ENCODE measurements at regions not wholly inside any gene's neighbourhood (a gene's known extent, or its start where the extent isn't known, plus 50 kb on each side); places are given as distances from the start of the nearest gene placed in this dataset.

DNA sequence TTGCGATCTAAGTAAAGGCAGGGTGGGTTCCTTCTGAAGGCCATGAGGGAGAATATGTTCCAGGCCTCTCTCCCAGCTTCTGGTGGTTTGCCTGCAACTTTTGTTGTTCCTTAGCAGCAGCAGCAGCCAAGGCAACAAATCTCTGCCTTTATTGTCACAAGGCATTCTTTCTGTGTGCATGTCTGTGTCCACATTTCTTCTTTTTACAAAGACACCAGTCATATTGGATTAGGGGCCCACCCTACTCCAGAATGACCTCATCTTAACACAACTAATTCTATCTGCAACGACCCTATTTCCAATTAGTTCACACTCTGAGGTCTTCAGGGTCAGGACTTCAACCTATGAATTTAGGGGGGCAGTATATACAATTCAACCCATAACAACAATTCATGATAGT lies 587.5 kb downstream of the XIRP2 start:
- peaks cover 0 to 5% (median 0%) of the 10 kb centered on the region in 3 donors for H3K9me3 ChIP-seq (ENCODE audit: control extremely low read depth in 1 of 3, control insufficient read depth in 2 of 3, insufficient read depth in 1 of 3, low read length in 2 of 3)
- H2AFZ ChIP-seq (ENCODE audit: insufficient read depth, low read depth, low read length, poor library complexity, severe bottlenecking), result no peak overlapping the region
- no peaks in the 10 kb centered on the region for H3K27me3 Mint-ChIP-seq
- DNase-seq, result no peak
- H3K9me3 Mint-ChIP-seq (ENCODE audit: insufficient read depth), result peaks cover 2% of the 10 kb centered on the region
- no peak overlapping the region for H3K9ac ChIP-seq (ENCODE audit: low read length)
- no peak overlapping the region for H3K27ac ChIP-seq (ENCODE audit: low read length in 2 of 2)
- ChIA-PET POLR2A (no interaction called here), CTCF (no interaction called here)
- no peaks in the 10 kb centered on the region for H4K20me1 ChIP-seq (ENCODE audit: control insufficient read depth, insufficient read depth, low read length, poor library complexity, severe bottlenecking)
- H3K36me3 ChIP-seq (replicated peaks in 1 of 2; ENCODE audit: control extremely low read depth in 1 of 2, control insufficient read depth in 1 of 2, extremely low read depth in 1 of 2, insufficient read depth in 2 of 2, low read length in 1 of 2), result no peaks in the 10 kb centered on the region
- WGBS (ENCODE audit: insufficient coverage), result 100% methylated on average over 1 of the region's 2 CpGs
- intact Hi-C loops (cut with micrococcal nuclease), result no loop called here
- TF ChIP-seq, protein P1, sequence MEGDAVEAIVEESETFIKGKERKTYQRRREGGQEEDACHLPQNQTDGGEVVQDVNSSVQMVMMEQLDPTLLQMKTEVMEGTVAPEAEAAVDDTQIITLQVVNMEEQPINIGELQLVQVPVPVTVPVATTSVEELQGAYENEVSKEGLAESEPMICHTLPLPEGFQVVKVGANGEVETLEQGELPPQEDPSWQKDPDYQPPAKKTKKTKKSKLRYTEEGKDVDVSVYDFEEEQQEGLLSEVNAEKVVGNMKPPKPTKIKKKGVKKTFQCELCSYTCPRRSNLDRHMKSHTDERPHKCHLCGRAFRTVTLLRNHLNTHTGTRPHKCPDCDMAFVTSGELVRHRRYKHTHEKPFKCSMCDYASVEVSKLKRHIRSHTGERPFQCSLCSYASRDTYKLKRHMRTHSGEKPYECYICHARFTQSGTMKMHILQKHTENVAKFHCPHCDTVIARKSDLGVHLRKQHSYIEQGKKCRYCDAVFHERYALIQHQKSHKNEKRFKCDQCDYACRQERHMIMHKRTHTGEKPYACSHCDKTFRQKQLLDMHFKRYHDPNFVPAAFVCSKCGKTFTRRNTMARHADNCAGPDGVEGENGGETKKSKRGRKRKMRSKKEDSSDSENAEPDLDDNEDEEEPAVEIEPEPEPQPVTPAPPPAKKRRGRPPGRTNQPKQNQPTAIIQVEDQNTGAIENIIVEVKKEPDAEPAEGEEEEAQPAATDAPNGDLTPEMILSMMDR (IDR thresholded peaks at IDR 0.05), result no peak
- TF ChIP-seq EZH2 (IDR thresholded peaks at IDR 0.05; ENCODE audit: borderline replicate concordance, insufficient read depth, low read depth, low read length, poor library complexity, severe bottlenecking), result no peak
- H3K4me3 ChIP-seq (ENCODE audit: control extremely low read depth in 1 of 5, extremely low read depth in 1 of 5, insufficient read depth in 1 of 5, low read depth in 2 of 5, low read length in 4 of 5), result no peak overlapping the region
- H3K27ac Mint-ChIP-seq, result no peak overlapping the region
- no peaks in the 10 kb centered on the region for H3K4me1 ChIP-seq (ENCODE audit: control insufficient read depth in 2 of 2, insufficient read depth in 2 of 2, low read length in 2 of 2)
- H3K27me3 ChIP-seq (replicated peaks in 1 of 4; ENCODE audit: control extremely low read depth in 1 of 4, control insufficient read depth in 3 of 4, insufficient read depth in 4 of 4, low read length in 3 of 4), result no peaks in the 10 kb centered on the region
- no peaks in the 10 kb centered on the region for H3K4me1 Mint-ChIP-seq
- no peak overlapping the region for H3K4me3 Mint-ChIP-seq
- H3K4me2 ChIP-seq (replicated peaks; ENCODE audit: low read depth, low read length, poor library complexity, severe bottlenecking), result no peak overlapping the region
- ATAC-seq (ENCODE audit: low read depth), result no peak
- H3K79me2 ChIP-seq (ENCODE audit: control insufficient read depth, insufficient read depth, low read length), result no peaks in the 10 kb centered on the region

DNA sequence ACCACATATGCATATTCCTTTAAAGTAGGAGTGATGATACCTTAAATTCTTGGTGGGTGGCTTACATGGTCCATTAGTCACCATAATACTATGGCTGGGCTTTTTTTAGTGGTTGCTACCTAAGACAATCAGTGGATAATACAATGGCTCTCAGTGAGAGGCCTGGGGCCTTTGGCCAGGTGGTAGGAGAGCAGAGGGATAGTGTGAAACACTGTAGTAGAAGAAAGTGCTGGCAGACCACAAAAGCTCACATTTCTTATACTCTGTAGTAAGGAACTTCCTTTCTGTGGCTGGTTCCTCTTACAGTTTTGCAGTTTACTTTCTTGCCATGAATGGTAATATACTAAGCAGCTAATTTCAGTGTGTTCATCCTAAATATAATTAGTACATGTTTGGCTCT lies 583.5 kb downstream of the XIRP2 start:
- H4K20me1 ChIP-seq (ENCODE audit: control insufficient read depth, insufficient read depth, low read length, poor library complexity, severe bottlenecking), result no peaks in the 10 kb centered on the region
- no peaks in the 10 kb centered on the region for H3K79me2 ChIP-seq (ENCODE audit: control insufficient read depth, insufficient read depth, low read length)
- no peak overlapping the region for H3K9ac ChIP-seq (ENCODE audit: low read length)
- no peak overlapping the region for H3K4me3 Mint-ChIP-seq
- no peaks in the 10 kb centered on the region for H3K4me1 ChIP-seq (ENCODE audit: control insufficient read depth in 2 of 2, insufficient read depth in 2 of 2, low read length in 2 of 2)
- no peaks in the 10 kb centered on the region for H3K36me3 ChIP-seq (replicated peaks in 1 of 2; ENCODE audit: control extremely low read depth in 1 of 2, control insufficient read depth in 1 of 2, extremely low read depth in 1 of 2, insufficient read depth in 2 of 2, low read length in 1 of 2)
- no peak overlapping the region for H3K4me2 ChIP-seq (replicated peaks; ENCODE audit: low read depth, low read length, poor library complexity, severe bottlenecking)
- DNase-seq, result no peak
- H3K27me3 ChIP-seq (replicated peaks in 1 of 4; ENCODE audit: control extremely low read depth in 1 of 4, control insufficient read depth in 3 of 4, insufficient read depth in 4 of 4, low read length in 3 of 4), result no peaks in the 10 kb centered on the region
- H2AFZ ChIP-seq (ENCODE audit: insufficient read depth, low read depth, low read length, poor library complexity, severe bottlenecking), result no peak overlapping the region
- H3K27ac ChIP-seq (ENCODE audit: low read length in 2 of 2), result no peak overlapping the region
- no peak for ATAC-seq (ENCODE audit: low read depth)
- H3K9me3 Mint-ChIP-seq (ENCODE audit: insufficient read depth), result peaks cover 2% of the 10 kb centered on the region
- ChIA-PET CTCF (no interaction called here), POLR2A (no interaction called here)
- no peaks in the 10 kb centered on the region for H3K4me1 Mint-ChIP-seq
- no peak overlapping the region for H3K4me3 ChIP-seq (ENCODE audit: control extremely low read depth in 1 of 5, extremely low read depth in 1 of 5, insufficient read depth in 1 of 5, low read depth in 2 of 5, low read length in 4 of 5)
- H3K27me3 Mint-ChIP-seq, result no peaks in the 10 kb centered on the region
- intact Hi-C loops (cut with micrococcal nuclease), result no loop called here
- TF ChIP-seq, protein P1 (IDR thresholded peaks at IDR 0.05), result no peak
- no peak for TF ChIP-seq EZH2 (IDR thresholded peaks at IDR 0.05; ENCODE audit: borderline replicate concordance, insufficient read depth, low read depth, low read length, poor library complexity, severe bottlenecking)
- H3K27ac Mint-ChIP-seq, result no peak overlapping the region
- no peaks in the 10 kb centered on the region for H3K9me3 ChIP-seq (ENCODE audit: control extremely low read depth in 1 of 3, control insufficient read depth in 2 of 3, insufficient read depth in 1 of 3, low read length in 2 of 3)
